HCT116 (cell line): ENCODE measurements at regions not wholly inside any gene's neighbourhood (a gene's known extent, or its start where the extent isn't known, plus 50 kb on each side); places are given as distances from the start of the nearest gene placed in this dataset.

Experiments used
- ATAC-seq: fragments of 200-7000 bp; cut with Tn5 transposase; 2 replicates; pipeline ENCODE4 v1.9.1; 2020; ENCODE audit warnings: mild to moderate bottlenecking, moderate library complexity
- BruUV-seq: library from RNA; stranded (reverse); fragments of 400-500 nt; replicated peaks from 2 replicates; lab custom pipeline; 2021; lab: Mats Ljungman, UMichigan
- CTCF ChIA-PET: fragments of 300-600 bp; sonication (Branson Sonifier 250); formaldehyde crosslinking; loops from one replicate; lab custom pipeline; 2021; ENCODE audit warnings: antibody characterized with exemption; lab: Charles Lee
- POLR2A ChIA-PET: fragments of 300-600, 350-600 bp; sonication (Branson Sonifier 250); formaldehyde crosslinking; loops from one replicate; lab custom pipeline; 2021; ENCODE audit warnings: antibody characterized with exemption; lab: Charles Lee
- RAD21 ChIA-PET, 2 experiments: fragments of 300-600 bp; sonication (Branson Sonifier 250); formaldehyde crosslinking; loops; one replicate each; lab custom pipeline; 2023; ENCODE audit warnings: low total read pairs in 2 of 2; ENCODE audit not compliant: uncharacterized antibody in 2 of 2, unreplicated experiment in 2 of 2, low non-redundant PET in 1 of 2; lab: Charles Lee
- DNase-seq: peaks from one replicate; pipeline ENCODE4 v3.0.0-alpha.2; 2010; ENCODE audit warnings: low read depth, low spot score
- H2AFZ ChIP-seq: fragments of 200-600 bp; shearing (Covaris generic), sonication (generic); 2 replicates; pipeline ENCODE4 v1.6.1; 2017; ENCODE audit warnings: low read depth, mixed run types, mixed read lengths, antibody characterized with exemption, low read length; ENCODE audit not compliant: poor library complexity, severe bottlenecking
- H3K27ac ChIP-seq: 2 replicates; pipeline ENCODE4 v1.5.1; 2012; ENCODE audit warnings: low read depth, low read length
- H3K27me3 ChIP-seq: fragments of 200-600 bp; sonication (generic); 2 replicates; pipeline ENCODE4 v1.6.1; 2016; ENCODE audit warnings: mixed run types, low read length, mixed read lengths; ENCODE audit not compliant: insufficient read depth
- H3K36me3 ChIP-seq, 2 experiments: fragments of 200-500 bp in 1 of 2; fragments of 200-600 bp in 1 of 2; sonication (Bioruptor generic) in 1 of 2; sonication (generic) in 1 of 2; 2 replicates each; pipeline versions ENCODE4 v1.5.1 to v1.6.1; 2014 to 2016; ENCODE audit warnings: low read length in 2 of 2, inconsistent platforms in 1 of 2, mixed read lengths in 1 of 2, mixed run types in 1 of 2; ENCODE audit not compliant: insufficient read depth in 2 of 2, control insufficient read depth in 1 of 2
- H3K4me1 ChIP-seq, 2 experiments: fragments of 200-600 bp in 1 of 2; sonication (generic) in 1 of 2; 2 replicates each; pipeline versions ENCODE4 v1.5.1 to v1.6.1; 2012 to 2017; ENCODE audit warnings: low read length in 2 of 2, inconsistent platforms in 1 of 2, mild to moderate bottlenecking in 1 of 2, mixed read lengths in 1 of 2, mixed run types in 1 of 2, moderate library complexity in 1 of 2; ENCODE audit not compliant: insufficient read depth in 2 of 2, control insufficient read depth in 1 of 2
- H3K4me2 ChIP-seq: fragments of 200-600 bp; sonication (generic); 2 replicates; pipeline ENCODE4 v1.6.1; 2017; ENCODE audit warnings: mixed run types, low read length, mixed read lengths
- H3K4me3 ChIP-seq, 2 experiments: fragments of 200-600 bp in 1 of 2; sonication (generic) in 1 of 2; replicated peaks in 1 of 2; 2 replicates each; pipeline ENCODE4 v1.5.1; 2011 to 2016; ENCODE audit warnings: low read length in 2 of 2, control low read depth in 1 of 2, low read depth in 1 of 2, mild to moderate bottlenecking in 1 of 2, mixed read lengths in 1 of 2, mixed run types in 1 of 2
- H3K79me2 ChIP-seq: fragments of 200-600 bp; sonication (generic); 2 replicates; pipeline ENCODE4 v1.6.1; 2017; ENCODE audit warnings: mild to moderate bottlenecking, mixed run types, low read length, moderate library complexity, mixed read lengths; ENCODE audit not compliant: insufficient read depth
- H3K9ac ChIP-seq: fragments of 200-600 bp; sonication (generic); 2 replicates; pipeline ENCODE4 v1.6.1; 2016; ENCODE audit warnings: low read length, mixed read lengths
- H3K9me2 ChIP-seq: fragments of 200-600 bp; sonication (generic), shearing (Covaris generic); 2 replicates; pipeline ENCODE4 v1.6.1; 2017; ENCODE audit warnings: mixed run types, mild to moderate bottlenecking, moderate library complexity; ENCODE audit not compliant: insufficient read depth
- H3K9me3 ChIP-seq, 2 experiments: fragments of 200-500 bp in 1 of 2; fragments of 200-600 bp in 1 of 2; sonication (Bioruptor generic) in 1 of 2; sonication (generic) in 1 of 2; 2 replicates each; pipeline ENCODE4 v1.6.1; 2014 to 2017; ENCODE audit warnings: low read length in 2 of 2, mixed read lengths in 2 of 2, inconsistent platforms in 1 of 2, low read depth in 1 of 2, mild to moderate bottlenecking in 1 of 2, mixed run types in 1 of 2, moderate library complexity in 1 of 2; ENCODE audit not compliant: control insufficient read depth in 1 of 2, insufficient read depth in 1 of 2
- H4K20me1 ChIP-seq: fragments of 200-600 bp; sonication (generic), shearing (Covaris generic); 2 replicates; pipeline ENCODE4 v1.6.1; 2017; ENCODE audit warnings: mixed run types, mild to moderate bottlenecking, moderate library complexity; ENCODE audit not compliant: insufficient read depth
- CEBPB ChIP-seq: IDR thresholded peaks from 2 replicates; pipeline ENCODE4 v1.6.1; 2012; ENCODE audit warnings: low read depth
- CTCF ChIP-seq, 3 experiments: fragments of 200-600 bp in 1 of 3; sonication (generic) in 1 of 3; IDR thresholded peaks in 2 of 3; conservative IDR thresholded peaks in 1 of 3; 2 replicates each; pipeline ENCODE4 v1.5.1; 2012 to 2017; ENCODE audit warnings: low read depth in 2 of 3, low read length in 2 of 3, antibody characterized with exemption in 1 of 3, borderline replicate concordance in 1 of 3, control low read depth in 1 of 3, mild to moderate bottlenecking in 1 of 3, mixed read lengths in 1 of 3, mixed run types in 1 of 3, moderate library complexity in 1 of 3; ENCODE audit not compliant: insufficient read depth in 1 of 3
- ELF1 ChIP-seq: IDR thresholded peaks from 2 replicates; pipeline ENCODE4 v1.6.1; 2012; ENCODE audit warnings: low read depth, borderline replicate concordance
- EZH2phosphoT487 ChIP-seq: fragments of 200-600 bp; IDR thresholded peaks from 2 replicates; pipeline ENCODE4 v1.6.1; 2018; ENCODE audit warnings: antibody characterized with exemption, borderline replicate concordance
- POLR2A ChIP-seq: IDR thresholded peaks from 2 replicates; pipeline ENCODE4 v1.7.0; 2011; ENCODE audit warnings: borderline replicate concordance; ENCODE audit not compliant: insufficient read depth, insufficient read length; ENCODE audit errors: extremely low read depth
- POLR2AphosphoS5 ChIP-seq: IDR thresholded peaks from 2 replicates; pipeline ENCODE4 v1.6.1; 2011; ENCODE audit warnings: mild to moderate bottlenecking, low read depth, low read length, moderate library complexity
- RAD21 ChIP-seq: IDR thresholded peaks from 2 replicates; pipeline ENCODE4 v1.6.1; 2012; ENCODE audit warnings: low read depth, mild to moderate bottlenecking
- SIN3A ChIP-seq: IDR thresholded peaks from 2 replicates; pipeline ENCODE4 v1.6.1; 2012; ENCODE audit warnings: low read depth
- SP1 ChIP-seq: IDR thresholded peaks from 2 replicates; pipeline ENCODE4 v1.6.1; 2012; ENCODE audit warnings: low read depth
- SRF ChIP-seq: IDR thresholded peaks from 2 replicates; pipeline ENCODE4 v1.6.1; 2012; ENCODE audit warnings: low read depth
- TCF7L2 ChIP-seq: IDR thresholded peaks from 2 replicates; pipeline ENCODE4 v1.7.0; 2011; ENCODE audit warnings: borderline replicate concordance, inconsistent platforms; ENCODE audit not compliant: insufficient read depth, insufficient read length; ENCODE audit errors: extremely low read depth
- YY1 ChIP-seq: IDR thresholded peaks from 2 replicates; pipeline ENCODE4 v1.6.1; 2011; ENCODE audit warnings: low read length, low read depth, moderate library complexity, mild to moderate bottlenecking; ENCODE audit not compliant: insufficient replicate concordance; ENCODE audit errors: extremely low read depth
- intact Hi-C: fragments of 100-400 bp; cut with micrococcal nuclease; formaldehyde crosslinking; loops from 2 replicates; pipeline ENCODE4 v1.10.0; 2022
- TF ChIP-seq, protein P1 (sequence below): IDR thresholded peaks from 2 replicates; pipeline ENCODE4 v1.6.1; 2012
- TF ChIP-seq, protein P2 (sequence below): IDR thresholded peaks from 2 replicates; pipeline ENCODE4 v1.6.1; 2012
- TF ChIP-seq, protein P3 (sequence below): IDR thresholded peaks from 2 replicates; pipeline ENCODE4 v1.6.1; 2011; ENCODE audit warnings: mild to moderate bottlenecking, low read length, moderate library complexity; ENCODE audit not compliant: insufficient replicate concordance; ENCODE audit errors: extremely low read depth

DNA sequence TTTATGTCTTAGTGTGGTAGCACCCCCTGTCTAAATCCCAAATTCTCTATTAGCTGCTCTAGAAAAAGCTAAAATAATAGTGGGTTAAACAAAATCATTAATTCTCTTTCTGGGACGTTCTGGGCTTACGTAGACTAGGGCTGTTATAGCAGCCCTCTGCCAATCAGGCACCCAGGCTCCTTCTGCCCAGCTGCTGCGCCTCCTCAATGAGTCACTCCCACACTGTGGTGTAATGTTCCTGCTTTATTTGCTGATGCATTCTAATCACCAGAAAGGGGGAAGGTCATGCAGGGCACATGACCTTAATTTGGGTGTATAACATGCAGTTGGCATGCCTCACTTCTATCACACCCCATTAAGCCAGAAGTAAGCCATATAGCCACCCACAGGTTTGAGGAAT, 294.5 kb downstream of the GALC start (continued):
- TF ChIP-seq, protein P1, sequence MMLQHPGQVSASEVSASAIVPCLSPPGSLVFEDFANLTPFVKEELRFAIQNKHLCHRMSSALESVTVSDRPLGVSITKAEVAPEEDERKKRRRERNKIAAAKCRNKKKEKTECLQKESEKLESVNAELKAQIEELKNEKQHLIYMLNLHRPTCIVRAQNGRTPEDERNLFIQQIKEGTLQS, result no peak
- no peak for TF ChIP-seq EZH2phosphoT487
- TF ChIP-seq, all 23 proteins: peak for 0

DNA sequence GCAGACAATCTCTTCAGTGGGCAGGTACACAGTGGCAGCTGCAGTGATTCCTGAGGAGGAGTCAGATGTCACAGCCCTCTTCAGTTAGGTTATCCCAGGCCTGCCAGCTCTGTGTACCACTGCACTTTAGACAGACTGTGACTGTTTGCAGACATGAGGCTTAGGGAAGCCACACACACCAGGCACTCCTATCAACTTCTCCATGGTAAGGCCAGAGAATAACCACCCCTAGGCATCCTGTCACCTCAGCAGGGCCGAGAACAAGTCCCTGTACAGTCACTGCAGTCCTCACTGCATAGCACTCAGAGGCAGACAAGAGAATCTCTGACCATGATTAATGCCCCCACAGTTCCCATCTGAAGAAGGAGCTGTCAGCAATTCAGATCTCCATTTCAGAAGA, 296.5 kb downstream of the GALC start:
- Histone ChIP-seq H3K4me3 (no peak overlapping the region), H3K79me2 (no peaks in the 10 kb centered on the region), H3K4me2 (no peak overlapping the region), H3K27ac (no peak overlapping the region), H3K27me3 (no peaks in the 10 kb centered on the region), H3K9me3 (peaks cover 11 to 21% of the 10 kb centered on the region in 2 experiments; a peak in 2 of 4 replicates), H3K9ac (no peak overlapping the region), H3K4me1 (no peaks in the 10 kb centered on the region), H3K9me2 (no peaks in the 10 kb centered on the region), H3K36me3 (no peaks in the 10 kb centered on the region), H2AFZ (no peak overlapping the region), H4K20me1 (no peaks in the 10 kb centered on the region)
- ChIA-PET RAD21 (no interaction called here), CTCF (no interaction called here), POLR2A (no interaction called here)
- no peak for ATAC-seq
- intact Hi-C loops, result no loop called here
- TF ChIP-seq SIN3A (no peak), TCF7L2 (no peak), POLR2AphosphoS5 (no peak), ELF1 (no peak), RAD21 (no peak), SP1 (no peak), SRF (no peak), YY1 (no peak), CTCF (IDR thresholded peaks at IDR 0.05 in 2 of 3, conservative IDR thresholded peaks at IDR 0.05 in 1 of 3; ENCODE audit: borderline replicate concordance in 1 of 3, insufficient read depth in 1 of 3, low read depth in 2 of 3, low read length in 2 of 3) (no peak), EZH2phosphoT487 (no peak), CEBPB (no peak), POLR2A (no peak)
- TF ChIP-seq, protein P2, sequence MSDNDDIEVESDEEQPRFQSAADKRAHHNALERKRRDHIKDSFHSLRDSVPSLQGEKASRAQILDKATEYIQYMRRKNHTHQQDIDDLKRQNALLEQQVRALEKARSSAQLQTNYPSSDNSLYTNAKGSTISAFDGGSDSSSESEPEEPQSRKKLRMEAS, result no peak
- TF ChIP-seq, protein P1, result no peak
- TF ChIP-seq, protein P3, sequence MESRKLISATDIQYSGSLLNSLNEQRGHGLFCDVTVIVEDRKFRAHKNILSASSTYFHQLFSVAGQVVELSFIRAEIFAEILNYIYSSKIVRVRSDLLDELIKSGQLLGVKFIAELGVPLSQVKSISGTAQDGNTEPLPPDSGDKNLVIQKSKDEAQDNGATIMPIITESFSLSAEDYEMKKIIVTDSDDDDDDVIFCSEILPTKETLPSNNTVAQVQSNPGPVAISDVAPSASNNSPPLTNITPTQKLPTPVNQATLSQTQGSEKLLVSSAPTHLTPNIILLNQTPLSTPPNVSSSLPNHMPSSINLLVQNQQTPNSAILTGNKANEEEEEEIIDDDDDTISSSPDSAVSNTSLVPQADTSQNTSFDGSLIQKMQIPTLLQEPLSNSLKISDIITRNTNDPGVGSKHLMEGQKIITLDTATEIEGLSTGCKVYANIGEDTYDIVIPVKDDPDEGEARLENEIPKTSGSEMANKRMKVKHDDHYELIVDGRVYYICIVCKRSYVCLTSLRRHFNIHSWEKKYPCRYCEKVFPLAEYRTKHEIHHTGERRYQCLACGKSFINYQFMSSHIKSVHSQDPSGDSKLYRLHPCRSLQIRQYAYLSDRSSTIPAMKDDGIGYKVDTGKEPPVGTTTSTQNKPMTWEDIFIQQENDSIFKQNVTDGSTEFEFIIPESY, result no peak
- DNase-seq, result no peak
- no TSS peak for BruUV-seq
